SK-N-SH treated with all-trans-retinoic acid at 6 μM for 48 hours (cell line): ENCODE measurements at regions not wholly inside any gene's neighbourhood (a gene's known extent, or its start where the extent isn't known, plus 50 kb on each side); places are given as distances from the start of the nearest gene placed in this dataset.

Experiments used
- ATAC-seq: fragments of 200-7000 bp; cut with Tn5 transposase; 3 replicates; pipeline ENCODE4 v1.9.1; 2020; ENCODE audit warnings: mild to moderate bottlenecking, moderate library complexity
- ARNTL ChIP-seq: fragments of 450-650 bp; formaldehyde crosslinking; IDR thresholded peaks from 2 replicates; pipeline ENCODE4 v1.5.0; 2020; ENCODE audit warnings: low read depth, mild to moderate bottlenecking, moderate library complexity, borderline replicate concordance
- BACH2 ChIP-seq: fragments of 250-450 bp; sonication (Bioruptor Pico); IDR thresholded peaks from 2 replicates; pipeline ENCODE4 v1.9.0; 2021; ENCODE audit warnings: mild to moderate bottlenecking, borderline replicate concordance
- CSDC2 ChIP-seq: fragments of 250-450 bp; sonication (Bioruptor Pico); IDR thresholded peaks from 2 replicates; pipeline ENCODE4 v1.5.0; 2020; ENCODE audit warnings: mild to moderate bottlenecking, moderate library complexity
- GLIS3 ChIP-seq: fragments of 250-450 bp; sonication (Bioruptor Pico); IDR thresholded peaks from 2 replicates; pipeline ENCODE4 v1.5.0; 2020; ENCODE audit warnings: mild to moderate bottlenecking, moderate library complexity
- ISL1 ChIP-seq: fragments of 250-450 bp; sonication (Bioruptor Pico); IDR thresholded peaks from 2 replicates; pipeline ENCODE4 v2.1.2; 2022; ENCODE audit warnings: mild to moderate bottlenecking, moderate library complexity
- PPARA ChIP-seq: fragments of 250-450 bp; sonication (Bioruptor Pico); IDR thresholded peaks from 2 replicates; pipeline ENCODE4 v1.5.0; 2020; ENCODE audit warnings: mild to moderate bottlenecking, borderline replicate concordance
- RARB ChIP-seq: fragments of 250-450 bp; sonication (Bioruptor Pico); IDR thresholded peaks from 2 replicates; pipeline ENCODE4 v1.8.0; 2021; ENCODE audit warnings: mild to moderate bottlenecking, moderate library complexity
- SNAI2 ChIP-seq: fragments of 250-450 bp; sonication (Bioruptor Pico); IDR thresholded peaks from 2 replicates; pipeline ENCODE4 v1.5.0; 2020; ENCODE audit warnings: mild to moderate bottlenecking, moderate library complexity
- TCF4 ChIP-seq: fragments of 250-450 bp; sonication (Bioruptor Pico); IDR thresholded peaks from 2 replicates; pipeline ENCODE4 v1.8.0; 2021; ENCODE audit warnings: mild to moderate bottlenecking, moderate library complexity, borderline replicate concordance
- TOX ChIP-seq: fragments of 250-450 bp; sonication (Bioruptor Pico); IDR thresholded peaks from 2 replicates; pipeline ENCODE4 v1.8.0; 2021; ENCODE audit warnings: mild to moderate bottlenecking, moderate library complexity, borderline replicate concordance
- ZC3H10 ChIP-seq: fragments of 250-450 bp; sonication (Bioruptor Pico); IDR thresholded peaks from 2 replicates; pipeline ENCODE4 v1.5.1; 2021; ENCODE audit warnings: mild to moderate bottlenecking, moderate library complexity
- ZFP3 ChIP-seq: fragments of 250-450 bp; sonication (Bioruptor Pico); IDR thresholded peaks from 2 replicates; pipeline ENCODE4 v1.5.0; 2020; ENCODE audit warnings: mild to moderate bottlenecking, moderate library complexity
- ZNF565 ChIP-seq: fragments of 450-650 bp; formaldehyde crosslinking; conservative IDR thresholded peaks from 2 replicates; pipeline ENCODE4 v1.5.0; 2020; ENCODE audit warnings: low read depth, mild to moderate bottlenecking, moderate library complexity
- ZNF70 ChIP-seq: fragments of 450-650 bp; formaldehyde crosslinking; IDR thresholded peaks from 2 replicates; pipeline ENCODE4 v1.5.0; 2020; ENCODE audit warnings: mild to moderate bottlenecking, moderate library complexity
- ZNF8 ChIP-seq: fragments of 450-650 bp; formaldehyde crosslinking; IDR thresholded peaks from 2 replicates; pipeline ENCODE4 v1.5.0; 2020; ENCODE audit warnings: mild to moderate bottlenecking, moderate library complexity
- TF ChIP-seq, protein P1 (sequence below): fragments of 250-450 bp; sonication (Bioruptor Pico); IDR thresholded peaks from 2 replicates; pipeline ENCODE4 v1.5.1; 2020; ENCODE audit warnings: low read depth, mild to moderate bottlenecking, moderate library complexity
- TF ChIP-seq, protein P2 (sequence below): fragments of 250-450 bp; sonication (Bioruptor Pico); IDR thresholded peaks from 2 replicates; pipeline ENCODE4 v1.5.1; 2021; ENCODE audit warnings: mild to moderate bottlenecking, moderate library complexity
- TF ChIP-seq, protein P3 (sequence below): fragments of 250-450 bp; sonication (Bioruptor Pico); IDR thresholded peaks from 2 replicates; pipeline ENCODE4 v1.5.0; 2020; ENCODE audit warnings: mild to moderate bottlenecking, moderate library complexity

DNA sequence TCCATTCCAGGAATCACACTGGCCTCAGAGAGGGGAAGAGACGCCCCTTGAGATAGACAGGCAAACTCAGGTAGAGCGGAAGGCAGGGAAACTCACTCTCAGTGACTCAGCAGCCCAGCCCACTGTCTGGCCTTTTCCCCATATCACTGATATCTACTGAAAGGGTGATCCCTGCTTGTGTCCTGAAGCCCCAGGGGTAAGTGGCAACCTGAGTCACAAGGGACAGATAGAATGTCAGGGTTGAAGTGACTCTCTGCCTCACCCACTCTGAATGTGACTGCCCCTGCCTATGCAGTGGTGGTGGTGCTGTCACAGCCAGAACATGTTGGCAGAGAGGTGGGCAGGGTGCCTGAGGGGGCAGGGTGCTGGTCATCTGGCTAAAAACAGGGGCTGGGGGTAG is 157.5 kb upstream of the FGGY start:
- ATAC-seq, result no peak

GRCh38 chr1:59141267-59141863 is 155.5 kb upstream of the FGGY start:
- no peak for TF ChIP-seq CSDC2 (CRISPR knock-in tag)
- TF ChIP-seq ZNF565 (CRISPR knock-in tag), result no peak
- TF ChIP-seq TOX, result no peak
- no peak for TF ChIP-seq ZNF8 (CRISPR knock-in tag)
- no peak for ATAC-seq

More for the DNA sequence above, 157.5 kb upstream of the FGGY start:
- TF ChIP-seq SNAI2 (CRISPR knock-in tag), result no peak
- no peak for TF ChIP-seq GLIS3
- no peak for TF ChIP-seq TCF4 (CRISPR knock-in tag)
- no peak for TF ChIP-seq RARB (CRISPR knock-in tag)
- TF ChIP-seq, protein P1, sequence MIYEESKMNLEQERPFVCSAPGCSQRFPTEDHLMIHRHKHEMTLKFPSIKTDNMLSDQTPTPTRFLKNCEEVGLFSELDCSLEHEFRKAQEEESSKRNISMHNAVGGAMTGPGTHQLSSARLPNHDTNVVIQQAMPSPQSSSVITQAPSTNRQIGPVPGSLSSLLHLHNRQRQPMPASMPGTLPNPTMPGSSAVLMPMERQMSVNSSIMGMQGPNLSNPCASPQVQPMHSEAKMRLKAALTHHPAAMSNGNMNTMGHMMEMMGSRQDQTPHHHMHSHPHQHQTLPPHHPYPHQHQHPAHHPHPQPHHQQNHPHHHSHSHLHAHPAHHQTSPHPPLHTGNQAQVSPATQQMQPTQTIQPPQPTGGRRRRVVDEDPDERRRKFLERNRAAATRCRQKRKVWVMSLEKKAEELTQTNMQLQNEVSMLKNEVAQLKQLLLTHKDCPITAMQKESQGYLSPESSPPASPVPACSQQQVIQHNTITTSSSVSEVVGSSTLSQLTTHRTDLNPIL (CRISPR knock-in tag), result no peak
- TF ChIP-seq CSDC2 (CRISPR knock-in tag), result no peak
- TF ChIP-seq ZNF565 (CRISPR knock-in tag), result no peak
- TF ChIP-seq BACH2 (CRISPR knock-in tag), result no peak
- TF ChIP-seq, protein P2, sequence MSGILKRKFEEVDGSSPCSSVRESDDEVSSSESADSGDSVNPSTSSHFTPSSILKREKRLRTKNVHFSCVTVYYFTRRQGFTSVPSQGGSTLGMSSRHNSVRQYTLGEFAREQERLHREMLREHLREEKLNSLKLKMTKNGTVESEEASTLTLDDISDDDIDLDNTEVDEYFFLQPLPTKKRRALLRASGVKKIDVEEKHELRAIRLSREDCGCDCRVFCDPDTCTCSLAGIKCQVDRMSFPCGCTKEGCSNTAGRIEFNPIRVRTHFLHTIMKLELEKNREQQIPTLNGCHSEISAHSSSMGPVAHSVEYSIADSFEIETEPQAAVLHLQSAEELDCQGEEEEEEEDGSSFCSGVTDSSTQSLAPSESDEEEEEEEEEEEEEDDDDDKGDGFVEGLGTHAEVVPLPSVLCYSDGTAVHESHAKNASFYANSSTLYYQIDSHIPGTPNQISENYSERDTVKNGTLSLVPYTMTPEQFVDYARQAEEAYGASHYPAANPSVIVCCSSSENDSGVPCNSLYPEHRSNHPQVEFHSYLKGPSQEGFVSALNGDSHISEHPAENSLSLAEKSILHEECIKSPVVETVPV (CRISPR knock-in tag), result no peak
- no peak for TF ChIP-seq ARNTL (CRISPR knock-in tag)
- TF ChIP-seq TOX, result no peak
- TF ChIP-seq ZC3H10 (CRISPR knock-in tag), result no peak
- TF ChIP-seq, protein P3, sequence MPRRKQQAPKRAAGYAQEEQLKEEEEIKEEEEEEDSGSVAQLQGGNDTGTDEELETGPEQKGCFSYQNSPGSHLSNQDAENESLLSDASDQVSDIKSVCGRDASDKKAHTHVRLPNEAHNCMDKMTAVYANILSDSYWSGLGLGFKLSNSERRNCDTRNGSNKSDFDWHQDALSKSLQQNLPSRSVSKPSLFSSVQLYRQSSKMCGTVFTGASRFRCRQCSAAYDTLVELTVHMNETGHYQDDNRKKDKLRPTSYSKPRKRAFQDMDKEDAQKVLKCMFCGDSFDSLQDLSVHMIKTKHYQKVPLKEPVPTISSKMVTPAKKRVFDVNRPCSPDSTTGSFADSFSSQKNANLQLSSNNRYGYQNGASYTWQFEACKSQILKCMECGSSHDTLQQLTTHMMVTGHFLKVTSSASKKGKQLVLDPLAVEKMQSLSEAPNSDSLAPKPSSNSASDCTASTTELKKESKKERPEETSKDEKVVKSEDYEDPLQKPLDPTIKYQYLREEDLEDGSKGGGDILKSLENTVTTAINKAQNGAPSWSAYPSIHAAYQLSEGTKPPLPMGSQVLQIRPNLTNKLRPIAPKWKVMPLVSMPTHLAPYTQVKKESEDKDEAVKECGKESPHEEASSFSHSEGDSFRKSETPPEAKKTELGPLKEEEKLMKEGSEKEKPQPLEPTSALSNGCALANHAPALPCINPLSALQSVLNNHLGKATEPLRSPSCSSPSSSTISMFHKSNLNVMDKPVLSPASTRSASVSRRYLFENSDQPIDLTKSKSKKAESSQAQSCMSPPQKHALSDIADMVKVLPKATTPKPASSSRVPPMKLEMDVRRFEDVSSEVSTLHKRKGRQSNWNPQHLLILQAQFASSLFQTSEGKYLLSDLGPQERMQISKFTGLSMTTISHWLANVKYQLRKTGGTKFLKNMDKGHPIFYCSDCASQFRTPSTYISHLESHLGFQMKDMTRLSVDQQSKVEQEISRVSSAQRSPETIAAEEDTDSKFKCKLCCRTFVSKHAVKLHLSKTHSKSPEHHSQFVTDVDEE (CRISPR knock-in tag), result no peak
- TF ChIP-seq ZFP3 (CRISPR knock-in tag), result no peak
- no peak for TF ChIP-seq PPARA (CRISPR knock-in tag)
- no peak for TF ChIP-seq ZNF70

DNA sequence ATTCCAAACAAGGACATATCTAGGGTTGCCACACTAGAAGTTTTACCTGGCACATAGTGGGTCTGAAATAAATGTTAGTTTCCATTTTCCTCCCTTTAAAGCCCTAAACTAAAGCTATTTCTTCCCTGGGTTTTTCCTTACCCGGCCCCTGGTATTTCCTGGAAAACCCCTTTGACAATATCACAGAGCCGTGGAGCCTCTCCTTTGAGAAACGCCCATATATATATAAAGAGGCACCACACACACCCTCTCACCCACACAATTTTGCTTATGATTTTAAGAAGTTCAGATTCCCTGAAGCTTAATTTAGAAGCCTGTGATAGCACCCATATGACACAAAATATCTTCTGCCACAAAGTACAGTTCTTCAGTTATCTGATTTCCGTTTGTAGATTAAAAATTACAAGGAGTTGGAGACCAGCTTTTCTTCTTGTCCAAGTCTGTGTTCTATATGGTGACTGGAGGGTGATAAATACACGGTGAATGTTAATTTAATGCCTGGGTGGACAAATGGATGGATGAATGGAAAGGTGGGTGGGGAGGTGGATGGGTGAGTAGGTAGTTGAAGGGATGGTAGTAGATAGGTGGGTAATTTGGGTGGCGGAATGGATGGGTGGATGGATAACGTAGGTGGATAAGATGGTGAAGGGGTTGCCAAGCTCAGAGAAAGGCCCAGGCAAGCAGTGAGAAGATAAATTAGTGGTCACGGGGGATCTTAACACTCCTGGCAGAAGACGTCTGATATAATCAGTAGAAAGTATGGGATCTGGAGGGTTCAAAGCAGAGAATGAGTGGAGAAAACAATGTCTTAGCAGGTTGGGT is 154.4 kb upstream of the FGGY start:
- no peak for TF ChIP-seq PPARA (CRISPR knock-in tag)
- ATAC-seq, result no peak; the same call in 2 of the 3 replicates

DNA sequence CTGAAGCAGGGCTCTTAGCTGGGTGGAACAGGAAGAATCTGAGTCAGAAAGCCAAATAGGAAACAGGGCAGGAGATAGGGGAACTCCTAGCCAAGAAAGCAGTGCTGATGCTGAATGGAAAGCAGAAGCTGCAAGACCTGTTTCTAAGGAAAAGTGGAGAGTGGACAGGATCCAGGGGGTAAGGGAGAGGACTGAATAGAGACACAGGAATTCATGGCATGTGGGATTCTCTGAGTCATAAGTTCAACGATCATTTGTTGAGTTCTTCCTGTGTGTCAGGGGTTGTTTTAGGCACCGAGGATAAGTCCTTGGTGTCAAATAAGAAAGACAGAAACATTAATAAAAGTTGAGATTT is 153.8 kb upstream of the FGGY start:
- TF ChIP-seq, protein P3 (CRISPR knock-in tag), result no peak
- no peak for TF ChIP-seq TCF4 (CRISPR knock-in tag)
- TF ChIP-seq, protein P2 (CRISPR knock-in tag), result no peak
- peak; percentile 49 for TF ChIP-seq ISL1 (CRISPR knock-in tag)
- no peak for TF ChIP-seq ZNF8 (CRISPR knock-in tag)
- peak; percentile 47; the same call in 1 of the 2 replicates for TF ChIP-seq ZFP3 (CRISPR knock-in tag)
- no peak for TF ChIP-seq ZNF565 (CRISPR knock-in tag)
- peak; percentile 87 for ATAC-seq
